ENCODE measurements at regions not wholly inside any gene's neighbourhood (a gene's known extent, or its start where the extent isn't known, plus 50 kb on each side); places are given as distances from the start of the nearest gene placed in this dataset.

GRCh38 chr11:127461241-127462064 lies 460.9 kb upstream of the KIRREL3 start:
- Mint-ChIP-seq H3K27ac (ENCODE audit: low read depth) (no peak overlapping the region), H3K9me3 (peaks cover 4% of the 10 kb centered on the region), H3K27me3 (no peaks in the 10 kb centered on the region), H3K36me3 (ENCODE audit: insufficient read depth) (peaks cover 1% of the 10 kb centered on the region), H3K4me1 (no peaks in the 10 kb centered on the region), H3K4me3 (no peak overlapping the region)
- no peak for ATAC-seq (replicated peaks; ENCODE audit: extremely low read depth, poor library complexity, severe bottlenecking)
- DNase-seq (ENCODE audit: low spot score in 2 of 2) = no peak

GRCh38 chr11:127458561-127458960 lies 458.0 kb upstream of the KIRREL3 start:
- no peak overlapping the region for H3K27ac Mint-ChIP-seq (ENCODE audit: low read depth)
- H3K9me3 Mint-ChIP-seq = no peaks in the 10 kb centered on the region
- H3K36me3 Mint-ChIP-seq (ENCODE audit: insufficient read depth) = peaks cover 1% of the 10 kb centered on the region
- DNase-seq (ENCODE audit: low spot score in 2 of 2) (no peak), ATAC-seq (replicated peaks; ENCODE audit: extremely low read depth, poor library complexity, severe bottlenecking) (no peak)
- no peak overlapping the region for H3K4me3 Mint-ChIP-seq
- no peaks in the 10 kb centered on the region for H3K4me1 Mint-ChIP-seq
- H3K27me3 Mint-ChIP-seq = no peaks in the 10 kb centered on the region

GRCh38 chr11:127454856-127455255 lies 454.3 kb upstream of the KIRREL3 start:
- no peak overlapping the region for H3K4me3 Mint-ChIP-seq
- H3K36me3 Mint-ChIP-seq (ENCODE audit: insufficient read depth) = no peaks in the 10 kb centered on the region
- DNase-seq (ENCODE audit: low spot score in 2 of 2) (no peak), ATAC-seq (replicated peaks; ENCODE audit: extremely low read depth, poor library complexity, severe bottlenecking) (no peak)
- no peaks in the 10 kb centered on the region for H3K27me3 Mint-ChIP-seq
- H3K4me1 Mint-ChIP-seq = no peaks in the 10 kb centered on the region
- no peak overlapping the region for H3K27ac Mint-ChIP-seq (ENCODE audit: low read depth)
- H3K9me3 Mint-ChIP-seq = no peaks in the 10 kb centered on the region

GRCh38 chr11:127452533-127452932 lies 452.0 kb upstream of the KIRREL3 start:
- Mint-ChIP-seq H3K4me3 (no peak overlapping the region), H3K9me3 (no peaks in the 10 kb centered on the region), H3K36me3 (ENCODE audit: insufficient read depth) (no peaks in the 10 kb centered on the region), H3K27ac (ENCODE audit: low read depth) (no peak overlapping the region), H3K4me1 (no peaks in the 10 kb centered on the region), H3K27me3 (no peaks in the 10 kb centered on the region)
- no peak for DNase-seq (ENCODE audit: low spot score in 2 of 2)
- ATAC-seq (replicated peaks; ENCODE audit: extremely low read depth, poor library complexity, severe bottlenecking) = no peak

- DNase-seq (ENCODE audit: low spot score in 2 of 2) (no peak), ATAC-seq (replicated peaks; ENCODE audit: extremely low read depth, poor library complexity, severe bottlenecking) (no peak)
- H3K4me3 Mint-ChIP-seq = no peak overlapping the region
- no peaks in the 10 kb centered on the region for H3K4me1 Mint-ChIP-seq
- no peaks in the 10 kb centered on the region for H3K27me3 Mint-ChIP-seq
- peaks cover 2% of the 10 kb centered on the region for H3K9me3 Mint-ChIP-seq
- H3K36me3 Mint-ChIP-seq (ENCODE audit: insufficient read depth) = no peaks in the 10 kb centered on the region
- H3K27ac Mint-ChIP-seq (ENCODE audit: low read depth) = no peak overlapping the region
These were observed 451.3 kb upstream of the KIRREL3 start for GRCh38 chr11:127451861-127452260.

DNA sequence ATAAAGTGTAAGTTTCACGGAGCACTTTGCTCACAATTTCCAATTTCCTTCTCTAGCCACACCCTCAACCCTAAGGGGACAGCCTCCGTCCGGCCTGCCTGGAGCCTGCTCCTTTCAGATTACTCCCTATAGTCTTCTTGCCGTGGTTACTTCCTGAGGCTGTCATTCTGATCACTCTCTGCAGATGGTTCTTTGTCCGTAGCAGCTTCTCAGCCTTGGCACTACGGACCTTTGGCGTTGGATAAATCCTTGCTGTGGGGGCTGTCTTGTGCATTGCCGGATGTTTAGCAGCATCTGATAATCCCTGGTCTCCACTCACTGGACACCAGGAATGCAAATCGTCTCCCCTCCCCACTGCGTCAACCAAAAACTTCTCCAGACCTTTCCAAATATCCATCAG lies 447.5 kb upstream of the KIRREL3 start:
- DNase-seq (ENCODE audit: low spot score in 2 of 2) = no peak
- ATAC-seq (replicated peaks; ENCODE audit: extremely low read depth, poor library complexity, severe bottlenecking) = no peak
- H3K27ac Mint-ChIP-seq (ENCODE audit: low read depth) = no peak overlapping the region
- H3K9me3 Mint-ChIP-seq = peaks cover 11% of the 10 kb centered on the region
- H3K4me3 Mint-ChIP-seq = no peak overlapping the region
- no peaks in the 10 kb centered on the region for H3K36me3 Mint-ChIP-seq (ENCODE audit: insufficient read depth)
- H3K4me1 Mint-ChIP-seq = no peaks in the 10 kb centered on the region
- no peaks in the 10 kb centered on the region for H3K27me3 Mint-ChIP-seq

GRCh38 chr11:127445476-127445875 lies 444.9 kb upstream of the KIRREL3 start:
- H3K4me3 Mint-ChIP-seq = no peak overlapping the region
- H3K36me3 Mint-ChIP-seq (ENCODE audit: insufficient read depth) = no peaks in the 10 kb centered on the region
- H3K9me3 Mint-ChIP-seq = peaks cover 11% of the 10 kb centered on the region
- ATAC-seq (replicated peaks; ENCODE audit: extremely low read depth, poor library complexity, severe bottlenecking) (no peak), DNase-seq (ENCODE audit: low spot score in 2 of 2) (no peak)
- H3K27me3 Mint-ChIP-seq = no peaks in the 10 kb centered on the region
- H3K27ac Mint-ChIP-seq (ENCODE audit: low read depth) = no peak overlapping the region
- H3K4me1 Mint-ChIP-seq = no peaks in the 10 kb centered on the region

DNA sequence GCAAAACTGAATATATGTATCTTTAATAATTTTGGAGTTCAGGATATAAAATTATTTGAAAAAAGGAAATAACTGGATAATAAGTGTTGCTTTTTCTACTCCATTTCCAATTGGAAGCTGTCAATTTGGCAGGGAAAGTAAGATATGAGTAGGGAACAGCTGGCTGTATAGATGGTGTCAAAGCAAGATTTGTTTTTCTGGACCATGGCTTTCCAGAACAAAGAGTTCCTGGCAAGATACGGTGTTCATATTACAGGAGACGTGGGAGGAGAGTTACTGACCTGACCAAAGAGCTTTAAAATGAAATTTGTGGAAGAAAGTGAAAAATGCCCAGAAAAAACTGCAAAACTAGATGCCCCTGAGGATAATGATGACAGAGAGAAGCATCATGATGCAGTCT lies 442.7 kb upstream of the KIRREL3 start:
- Mint-ChIP-seq H3K27ac (ENCODE audit: low read depth) (no peak overlapping the region), H3K9me3 (peaks cover 17% of the 10 kb centered on the region), H3K27me3 (no peaks in the 10 kb centered on the region), H3K36me3 (ENCODE audit: insufficient read depth) (no peaks in the 10 kb centered on the region), H3K4me3 (no peak overlapping the region), H3K4me1 (no peaks in the 10 kb centered on the region)
- ATAC-seq (replicated peaks; ENCODE audit: extremely low read depth, poor library complexity, severe bottlenecking) (no peak), DNase-seq (ENCODE audit: low spot score in 2 of 2) (no peak)

GRCh38 chr11:127440616-127441015 lies 440.0 kb upstream of the KIRREL3 start:
- no peaks in the 10 kb centered on the region for H3K36me3 Mint-ChIP-seq (ENCODE audit: insufficient read depth)
- ATAC-seq (replicated peaks; ENCODE audit: extremely low read depth, poor library complexity, severe bottlenecking) (no peak), DNase-seq (ENCODE audit: low spot score in 2 of 2) (no peak)
- H3K27ac Mint-ChIP-seq (ENCODE audit: low read depth) = no peak overlapping the region
- no peak overlapping the region for H3K4me3 Mint-ChIP-seq
- H3K4me1 Mint-ChIP-seq = no peaks in the 10 kb centered on the region
- H3K27me3 Mint-ChIP-seq = no peaks in the 10 kb centered on the region
- peaks cover 14% of the 10 kb centered on the region for H3K9me3 Mint-ChIP-seq

DNA sequence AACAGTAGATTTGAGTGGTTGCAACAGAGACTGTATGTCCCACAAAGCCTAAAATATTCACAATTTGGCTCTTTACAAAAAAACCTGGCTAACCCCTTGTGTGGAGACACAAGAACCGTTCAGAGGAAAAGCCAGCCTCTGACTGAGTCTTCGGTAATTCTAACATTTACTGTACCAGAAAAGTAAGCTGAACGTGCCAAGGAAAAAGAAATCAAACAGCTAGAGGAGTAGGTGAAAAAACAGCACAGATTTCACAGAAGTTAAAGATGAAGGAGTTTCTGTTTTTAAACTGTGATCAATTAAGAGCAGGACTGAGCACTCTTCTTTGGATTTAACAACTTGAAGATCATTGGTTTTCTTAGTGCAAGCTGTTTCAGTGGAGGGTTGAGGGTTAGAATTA lies 424.7 kb upstream of the KIRREL3 start:
- DNase-seq (ENCODE audit: low spot score in 2 of 2) = no peak
- no peaks in the 10 kb centered on the region for H3K9me3 Mint-ChIP-seq
- H3K4me1 Mint-ChIP-seq = no peaks in the 10 kb centered on the region
- no peak overlapping the region for H3K27ac Mint-ChIP-seq (ENCODE audit: low read depth)
- ATAC-seq (replicated peaks; ENCODE audit: extremely low read depth, poor library complexity, severe bottlenecking) = no peak
- no peaks in the 10 kb centered on the region for H3K27me3 Mint-ChIP-seq
- H3K36me3 Mint-ChIP-seq (ENCODE audit: insufficient read depth) = no peaks in the 10 kb centered on the region
- H3K4me3 Mint-ChIP-seq = no peak overlapping the region

DNA sequence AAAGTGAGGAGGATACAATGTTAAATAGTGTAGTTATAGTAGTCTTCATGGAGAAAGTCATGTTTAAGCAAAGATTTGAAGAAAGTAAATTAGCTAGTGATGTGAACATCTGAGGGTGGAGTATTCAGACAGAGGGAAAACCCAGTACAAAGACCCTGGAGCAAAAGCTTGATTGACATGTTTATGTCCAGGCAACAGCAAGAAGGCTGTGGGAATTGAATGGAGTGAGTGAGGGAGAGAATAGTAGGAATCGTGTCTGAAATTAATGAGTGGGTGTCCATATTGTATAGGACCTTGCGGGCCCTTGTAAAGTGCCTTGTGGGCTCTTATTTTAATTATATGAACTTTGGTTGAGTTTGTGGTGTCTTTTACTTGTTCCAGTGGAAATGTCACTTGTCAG lies 424.1 kb upstream of the KIRREL3 start:
- no peaks in the 10 kb centered on the region for H3K9me3 Mint-ChIP-seq

GRCh38 chr11:127420139-127420538 lies 419.6 kb upstream of the KIRREL3 start:
- DNase-seq (ENCODE audit: low spot score in 2 of 2) (no peak), ATAC-seq (replicated peaks; ENCODE audit: extremely low read depth, poor library complexity, severe bottlenecking) (no peak)
- Mint-ChIP-seq H3K27me3 (no peaks in the 10 kb centered on the region), H3K4me1 (no peaks in the 10 kb centered on the region), H3K27ac (ENCODE audit: low read depth) (no peak overlapping the region), H3K36me3 (ENCODE audit: insufficient read depth) (no peaks in the 10 kb centered on the region), H3K9me3 (peaks cover 5% of the 10 kb centered on the region), H3K4me3 (no peak overlapping the region)

More for the DNA sequence above, 424.1 kb upstream of the KIRREL3 start:
- DNase-seq (ENCODE audit: low spot score in 2 of 2) (no peak), ATAC-seq (replicated peaks; ENCODE audit: extremely low read depth, poor library complexity, severe bottlenecking) (no peak)
- no peaks in the 10 kb centered on the region for H3K27me3 Mint-ChIP-seq
- H3K36me3 Mint-ChIP-seq (ENCODE audit: insufficient read depth) = no peaks in the 10 kb centered on the region
- no peaks in the 10 kb centered on the region for H3K4me1 Mint-ChIP-seq
- H3K27ac Mint-ChIP-seq (ENCODE audit: low read depth) = no peak overlapping the region
- H3K4me3 Mint-ChIP-seq = no peak overlapping the region

- Mint-ChIP-seq H3K27me3 (no peaks in the 10 kb centered on the region), H3K4me1 (no peaks in the 10 kb centered on the region), H3K36me3 (ENCODE audit: insufficient read depth) (no peaks in the 10 kb centered on the region), H3K4me3 (no peak overlapping the region), H3K9me3 (peaks cover 24% of the 10 kb centered on the region), H3K27ac (ENCODE audit: low read depth) (no peak overlapping the region)
- no peak for DNase-seq (ENCODE audit: low spot score in 2 of 2)
- ATAC-seq (replicated peaks; ENCODE audit: extremely low read depth, poor library complexity, severe bottlenecking) = no peak
These were observed 412.3 kb upstream of the KIRREL3 start for GRCh38 chr11:127412722-127413380.
